GM21526 (cell line): ENCODE measurements at regions not wholly inside any gene's neighbourhood (a gene's known extent, or its start where the extent isn't known, plus 50 kb on each side); places are given as distances from the start of the nearest gene placed in this dataset.
"Not testable (repeated sequence)": the region's sequence is repeated elsewhere in the genome, so short reads cannot be mapped to it uniquely, and the experiment has no call there.

ENCODE experiments used
- ATAC-seq: cut with Tn5 transposase; IDR thresholded peaks from one replicate; pipeline ENCODE4 v1.9.1; 2021; ENCODE audit warnings: moderate library complexity; ENCODE audit not compliant: unreplicated experiment, low FRiP score

- ATAC-seq, result no peak
Observed at GRCh38 chr14:54010981-54011380, 54.4 kb upstream of the BMP4 start.

GRCh38 chr14:54023027-54023426 lies 66.4 kb upstream of the BMP4 start:
- no peak for ATAC-seq

- no peak for ATAC-seq
Observed at GRCh38 chr14:54025661-54026060, 69.0 kb upstream of the BMP4 start.

GRCh38 chr14:54026671-54027070 lies 70.0 kb upstream of the BMP4 start:
- no peak for ATAC-seq

GRCh38 chr14:54030996-54031395 lies 74.4 kb upstream of the BMP4 start:
- ATAC-seq, result not testable (repeated sequence)

GRCh38 chr14:54033285-54033684 lies 76.7 kb upstream of the BMP4 start:
- not testable (repeated sequence) for ATAC-seq

- no peak for ATAC-seq
Observed at GRCh38 chr14:54038724-54039123, 82.1 kb upstream of the BMP4 start.

GRCh38 chr14:54039311-54039710 lies 82.7 kb upstream of the BMP4 start:
- no peak for ATAC-seq

GRCh38 chr14:54040846-54041245 lies 84.2 kb upstream of the BMP4 start:
- no peak for ATAC-seq

- ATAC-seq, result no peak
Observed at GRCh38 chr14:54046250-54046649, 89.6 kb upstream of the BMP4 start.

GRCh38 chr14:54047645-54048308 lies 91.2 kb upstream of the BMP4 start:
- no peak for ATAC-seq

- ATAC-seq, result no peak
Observed at GRCh38 chr14:54048311-54048710, 91.7 kb upstream of the BMP4 start.

- ATAC-seq, result no peak
Observed at GRCh38 chr14:54048736-54049135, 92.1 kb upstream of the BMP4 start.

GRCh38 chr14:54050759-54051158 lies 94.1 kb upstream of the BMP4 start:
- no peak for ATAC-seq

- ATAC-seq, result no peak
Observed at GRCh38 chr14:54052696-54053385, 96.2 kb upstream of the BMP4 start.

- no peak for ATAC-seq
Observed at GRCh38 chr14:54053386-54053745, 96.7 kb upstream of the BMP4 start.

- no peak for ATAC-seq
Observed at GRCh38 chr14:54058505-54058904, 101.9 kb upstream of the BMP4 start.

GRCh38 chr14:54083549-54084239 lies 127.1 kb upstream of the BMP4 start:
- no peak for ATAC-seq

GRCh38 chr14:54085232-54085761 lies 128.7 kb upstream of the BMP4 start:
- no peak for ATAC-seq

GRCh38 chr14:54085841-54086240 lies 129.2 kb upstream of the BMP4 start:
- no peak for ATAC-seq

- ATAC-seq, result no peak
Observed at GRCh38 chr14:54086767-54087166, 130.1 kb upstream of the BMP4 start.

- no peak for ATAC-seq
Observed at GRCh38 chr14:54087376-54087775, 130.8 kb upstream of the BMP4 start.
